HG02852 (cell line): ENCODE measurements at regions not wholly inside any gene's neighbourhood (a gene's known extent, or its start where the extent isn't known, plus 50 kb on each side); places are given as distances from the start of the nearest gene placed in this dataset.
"Not testable (repeated sequence)": the region's sequence is repeated elsewhere in the genome, so short reads cannot be mapped to it uniquely, and the experiment has no call there.

ENCODE experiments used
- ATAC-seq: cut with Tn5 transposase; IDR thresholded peaks from one replicate; pipeline ENCODE4 v1.9.1; 2021; ENCODE audit warnings: mild to moderate bottlenecking, moderate library complexity; ENCODE audit not compliant: unreplicated experiment

DNA sequence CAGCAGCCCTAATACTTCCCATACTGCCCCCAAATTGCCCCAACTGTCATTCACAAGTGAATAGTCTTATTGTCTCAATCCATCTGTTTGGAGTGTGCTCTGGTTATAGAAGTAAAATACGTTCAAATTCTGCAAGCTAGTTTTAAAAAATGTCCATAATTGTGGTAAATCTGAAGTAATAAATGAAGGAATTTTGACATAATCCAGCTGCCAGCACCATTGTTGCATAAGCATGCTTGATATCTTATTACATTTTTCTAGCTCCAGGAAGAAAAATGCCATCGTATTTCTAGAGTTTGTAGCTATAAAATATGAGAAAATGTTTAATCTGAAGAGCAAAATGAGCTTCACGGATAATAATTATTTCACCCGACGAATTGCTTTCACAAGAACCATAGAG is 664.7 kb downstream of the RFPL4B start:
- ATAC-seq, result no peak

DNA sequence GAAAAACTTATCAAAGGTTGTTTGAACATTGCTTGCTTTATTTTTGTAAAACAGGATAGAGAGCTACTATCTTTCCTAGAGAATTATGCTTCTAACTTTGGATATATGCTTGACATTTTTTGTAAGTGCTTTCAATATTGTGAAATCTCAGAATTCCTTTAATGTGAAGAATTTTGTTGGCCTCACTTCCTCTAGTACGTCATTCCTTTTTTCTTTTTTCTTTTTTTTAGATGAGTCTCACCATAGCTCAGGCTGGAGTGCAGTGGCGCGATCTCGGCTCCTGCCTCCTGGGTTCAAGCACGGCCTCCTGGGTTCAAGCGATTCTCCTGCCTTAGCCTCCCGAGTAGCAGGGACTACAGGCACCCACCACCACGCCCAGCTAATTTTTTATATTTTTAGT is 668.1 kb downstream of the RFPL4B start:
- no peak for ATAC-seq

DNA sequence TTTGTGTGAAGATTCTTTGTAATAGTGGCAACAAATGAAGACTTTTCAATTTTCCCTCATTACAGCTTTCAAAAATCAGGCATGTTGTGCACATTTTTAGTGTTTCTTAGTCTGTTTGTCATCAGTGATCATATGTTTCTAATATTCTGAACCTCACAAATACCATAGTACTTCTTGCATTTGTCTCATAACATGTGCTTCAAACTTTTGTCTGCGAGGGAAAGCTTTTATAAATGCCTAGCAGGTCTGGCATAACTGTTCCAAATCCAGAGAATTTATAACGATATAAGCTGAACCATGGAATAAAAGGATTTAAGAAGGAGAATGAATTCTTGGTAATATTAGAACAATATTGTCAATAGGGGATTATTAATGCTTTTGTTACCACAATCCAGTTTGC is 670.2 kb downstream of the RFPL4B start:
- ATAC-seq, result no peak

DNA sequence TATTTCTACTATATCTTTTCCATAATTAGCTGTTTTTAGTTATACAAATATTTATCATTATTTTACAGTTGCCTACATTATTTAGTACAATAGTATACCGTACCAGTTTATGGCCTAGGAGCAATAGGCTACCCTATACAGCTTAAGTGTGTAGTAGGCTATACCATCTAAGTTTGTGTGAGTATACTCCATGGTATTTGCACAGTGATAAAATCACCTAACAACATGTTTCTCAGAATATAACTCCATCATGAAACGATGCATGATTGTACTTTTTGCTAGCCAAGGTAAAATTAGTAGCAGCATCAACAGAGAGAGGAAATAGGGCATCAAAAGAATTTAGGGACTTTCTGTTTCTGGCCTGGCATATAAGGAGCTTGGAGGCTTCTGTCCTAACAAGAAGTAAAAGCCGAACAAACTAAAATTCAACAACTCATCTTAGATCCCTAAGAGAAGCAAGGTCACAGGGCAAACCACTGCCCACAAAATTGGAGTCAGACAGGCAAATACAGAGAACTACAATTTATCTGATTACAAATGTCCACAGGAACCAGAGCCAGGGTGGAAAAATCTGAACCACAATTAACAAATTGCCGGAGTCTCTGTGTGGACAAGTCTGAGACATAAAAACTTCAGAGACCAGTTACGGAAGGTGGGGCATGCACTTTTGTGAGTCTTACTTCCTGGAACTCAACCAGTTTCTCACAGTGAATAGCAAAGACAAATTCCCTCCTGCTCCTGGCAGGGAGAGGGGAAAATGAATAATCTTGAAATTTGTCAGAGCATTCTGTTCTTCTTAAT is 671.4 kb downstream of the RFPL4B start:
- no peak for ATAC-seq

DNA sequence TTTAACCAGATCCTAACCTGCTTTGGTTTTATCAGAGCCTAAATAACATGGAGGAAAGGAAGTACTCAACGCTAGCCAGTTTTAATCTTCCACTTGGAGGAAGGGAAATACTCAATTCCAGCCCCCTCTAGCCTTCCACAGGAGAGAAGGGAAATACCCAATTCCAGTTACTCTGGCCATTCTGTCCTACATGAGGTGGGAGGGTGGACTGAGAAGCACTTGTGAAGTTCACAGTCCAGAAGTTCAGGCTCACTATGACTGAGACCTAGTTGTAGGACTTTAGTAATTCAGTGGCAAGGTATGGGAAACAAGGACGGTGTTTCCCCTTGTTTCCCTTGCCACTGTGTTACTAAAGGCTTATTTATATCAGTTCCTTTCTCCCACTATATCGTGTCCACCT is 672.0 kb downstream of the RFPL4B start:
- ATAC-seq, result no peak

DNA sequence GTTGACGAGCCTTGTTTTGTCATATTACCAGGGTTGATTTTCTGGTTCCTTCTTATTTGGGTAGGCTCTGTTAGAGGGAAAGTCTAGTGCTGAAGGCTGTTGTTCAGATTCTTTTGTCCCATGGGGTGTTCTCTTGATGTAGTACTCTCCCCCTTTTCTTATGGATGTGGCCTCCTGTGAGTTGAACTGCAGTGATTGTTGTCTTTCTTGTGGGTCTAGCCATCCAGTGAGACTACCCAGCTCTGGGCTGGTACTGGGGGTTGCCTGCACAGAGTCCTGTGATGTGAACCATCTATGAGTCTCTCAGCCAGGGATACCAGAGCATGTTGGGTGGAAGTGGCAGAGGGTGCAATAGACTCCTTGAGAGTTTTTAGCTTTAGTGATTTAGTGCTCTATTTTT is 680.6 kb downstream of the RFPL4B start:
- ATAC-seq, result no peak

DNA sequence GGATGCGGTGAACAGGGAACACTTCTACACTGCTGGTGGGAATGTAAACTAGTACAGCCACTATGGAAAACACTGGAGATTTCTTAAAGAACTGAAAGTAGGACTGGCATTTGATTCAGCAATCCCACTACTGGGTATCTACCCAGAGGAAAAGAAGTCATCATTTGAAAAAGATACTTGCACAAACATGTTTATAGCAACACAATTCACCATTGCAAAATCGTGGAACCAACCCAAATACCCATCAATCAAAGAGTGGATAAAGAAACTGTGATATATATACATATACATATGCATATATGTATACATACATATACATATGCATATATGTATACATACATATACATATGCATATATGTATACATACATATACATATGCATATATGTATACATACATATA is 682.0 kb downstream of the RFPL4B start:
- ATAC-seq, result not testable (repeated sequence)

DNA sequence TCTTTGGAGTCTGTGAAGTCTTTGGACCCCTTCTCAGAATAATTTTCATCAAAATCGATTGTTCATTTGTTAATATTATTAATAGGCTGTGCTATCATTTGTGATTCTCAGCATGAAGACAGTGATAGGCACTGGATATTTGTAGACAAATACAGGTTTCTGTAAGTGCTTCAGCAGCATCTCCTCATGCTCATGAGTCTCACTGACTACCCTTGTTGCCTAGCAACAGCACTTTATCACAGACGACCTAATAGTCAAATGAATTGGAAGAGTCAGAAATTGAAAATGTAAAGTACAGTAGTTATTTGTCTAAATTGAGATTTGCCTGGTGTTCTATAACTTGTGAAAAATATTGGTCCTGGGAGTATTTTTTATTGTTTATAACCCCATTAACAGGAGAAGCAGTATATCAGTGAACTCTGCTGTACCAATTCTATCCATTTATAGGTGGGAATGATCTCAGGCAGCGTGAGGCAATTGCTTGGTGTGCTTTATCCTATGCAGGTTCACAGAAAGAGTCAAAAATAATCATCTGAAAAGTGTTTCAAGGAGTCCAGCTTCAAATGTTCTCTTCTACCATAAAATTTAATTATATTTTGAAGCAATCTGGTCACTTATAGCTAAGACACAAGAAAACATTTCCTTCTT is 684.6 kb downstream of the RFPL4B start:
- no peak for ATAC-seq

DNA sequence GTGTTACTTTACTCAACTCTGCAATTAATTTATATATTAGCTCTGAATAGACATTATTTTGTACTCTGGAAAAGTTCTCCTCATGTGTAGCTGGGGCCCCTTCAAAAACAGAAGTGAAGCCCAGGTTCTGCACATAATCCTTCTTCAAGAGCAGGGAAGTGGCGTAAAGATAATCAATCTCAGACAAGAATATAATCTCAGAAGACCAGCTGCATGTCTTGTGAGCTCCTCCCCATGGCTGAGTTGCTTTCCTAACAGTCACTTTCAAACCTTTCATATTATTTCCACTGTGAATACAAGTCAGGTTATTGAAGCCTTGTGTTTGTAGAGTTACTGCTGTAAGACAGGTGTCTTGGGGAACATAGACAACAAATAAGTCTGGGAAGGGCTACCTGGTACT is 691.9 kb downstream of the RFPL4B start:
- no peak for ATAC-seq

DNA sequence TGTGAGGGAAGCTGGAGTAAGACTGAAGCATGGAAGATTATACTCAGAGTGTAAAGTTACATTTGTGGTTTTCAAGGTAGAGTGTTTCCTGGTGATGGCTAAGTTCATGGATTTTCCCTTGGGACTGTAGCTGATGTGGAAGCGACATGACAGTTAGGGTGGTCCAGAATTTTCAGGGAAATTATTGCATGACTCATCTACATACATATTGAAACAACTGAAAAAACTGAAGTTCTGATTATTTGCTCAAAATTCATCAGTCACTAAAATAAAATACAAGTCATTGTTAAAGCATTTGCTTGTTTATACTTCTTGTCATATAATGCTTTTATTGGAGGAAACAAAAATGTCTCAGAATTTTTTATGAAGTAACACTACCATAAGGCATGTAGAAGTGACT is 700.0 kb downstream of the RFPL4B start:
- no peak for ATAC-seq

DNA sequence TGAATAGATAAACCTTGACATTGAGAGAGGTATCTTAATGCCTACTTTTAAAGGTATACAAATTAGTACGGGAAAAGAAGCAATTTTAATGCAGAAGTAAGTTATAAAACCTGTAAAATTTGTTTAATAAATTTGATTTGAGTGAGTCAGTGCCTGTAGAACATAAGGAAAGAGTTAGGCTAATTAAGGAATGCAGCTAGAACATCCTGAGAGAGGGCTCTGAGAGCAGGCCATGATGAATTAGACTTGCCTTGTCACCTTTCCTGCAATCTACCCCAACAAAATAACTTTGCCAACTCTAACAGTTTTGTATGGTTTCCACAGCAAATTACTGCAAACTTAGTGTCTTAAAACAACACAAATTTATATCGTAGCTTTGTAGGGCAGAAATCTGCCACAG is 700.8 kb downstream of the RFPL4B start:
- ATAC-seq, result no peak

DNA sequence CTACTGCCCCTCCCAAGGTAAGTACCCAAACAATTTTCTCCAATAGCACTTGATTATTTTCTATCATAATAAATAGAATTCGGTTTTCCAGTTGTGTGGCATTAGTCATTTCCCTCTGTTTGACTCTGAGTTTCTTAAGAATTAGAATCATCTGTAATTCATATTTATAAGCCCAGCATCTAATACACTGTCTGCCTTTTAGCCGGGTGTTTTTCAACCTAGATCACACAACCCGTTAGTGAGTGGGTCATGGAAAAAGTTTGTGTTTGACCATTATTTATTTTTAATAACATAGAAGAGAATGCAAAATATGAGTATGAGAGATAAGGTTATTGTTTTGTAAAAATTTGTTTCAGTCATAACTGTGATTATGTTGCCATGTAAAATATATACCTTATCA is 701.6 kb downstream of the RFPL4B start:
- ATAC-seq, result no peak

DNA sequence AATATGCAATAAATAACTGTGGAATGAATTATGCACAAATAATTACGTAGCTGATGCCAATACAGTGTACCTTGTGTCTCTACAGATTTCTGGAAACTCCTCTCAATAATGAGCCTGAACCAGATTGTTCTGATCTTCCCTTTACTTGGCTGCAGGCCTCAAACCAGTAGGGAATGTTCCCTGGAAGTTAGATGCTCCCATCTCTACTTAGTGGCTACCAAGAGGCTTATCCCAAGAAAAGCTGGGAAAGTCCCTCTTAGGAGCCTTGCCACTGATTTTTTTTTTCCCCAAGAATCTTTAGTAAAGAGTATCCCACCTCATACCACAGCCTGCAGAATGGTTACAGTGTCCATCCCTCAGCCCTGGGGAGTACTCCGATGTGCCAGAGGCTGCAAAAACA is 702.1 kb downstream of the RFPL4B start:
- ATAC-seq, result no peak

DNA sequence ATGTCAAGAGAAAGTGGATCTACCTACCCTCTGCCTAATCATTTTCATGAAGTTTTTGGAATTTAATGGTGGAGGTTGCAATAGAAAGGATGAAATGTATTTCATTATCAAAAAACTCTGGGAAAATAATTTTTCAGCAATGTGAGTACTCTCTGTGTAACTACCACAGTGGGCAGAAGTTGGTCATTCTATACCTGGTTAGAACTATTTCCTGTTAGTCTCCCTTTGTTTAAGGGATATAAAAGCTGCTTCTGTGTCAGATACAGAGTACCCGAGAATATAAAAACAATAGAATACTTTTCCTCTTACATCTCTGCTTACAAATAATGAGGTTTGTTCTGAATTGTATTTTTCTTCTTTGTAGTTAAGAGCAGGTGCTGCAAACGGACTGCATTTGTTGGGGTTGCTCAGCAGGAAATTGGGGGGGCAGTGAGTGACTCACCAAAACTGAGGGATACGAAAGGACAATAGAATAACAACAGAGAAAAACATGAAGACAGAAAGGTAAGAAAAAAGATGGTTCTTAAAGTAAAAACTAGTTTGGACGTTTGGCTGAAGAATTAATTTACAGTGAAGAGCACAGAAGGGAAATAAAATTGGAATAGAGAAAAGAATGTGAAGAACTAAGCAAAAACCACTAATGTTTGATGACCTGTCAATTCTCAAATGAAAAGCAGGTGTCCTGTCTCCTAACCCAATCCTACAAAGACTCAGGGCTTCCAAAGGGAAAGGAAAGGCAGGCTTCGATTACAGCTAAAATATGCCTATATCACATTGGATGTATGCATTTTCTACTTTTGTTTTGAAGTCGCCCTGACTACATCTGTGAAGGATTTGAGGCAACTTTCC is 703.1 kb downstream of the RFPL4B start:
- ATAC-seq, result no peak

DNA sequence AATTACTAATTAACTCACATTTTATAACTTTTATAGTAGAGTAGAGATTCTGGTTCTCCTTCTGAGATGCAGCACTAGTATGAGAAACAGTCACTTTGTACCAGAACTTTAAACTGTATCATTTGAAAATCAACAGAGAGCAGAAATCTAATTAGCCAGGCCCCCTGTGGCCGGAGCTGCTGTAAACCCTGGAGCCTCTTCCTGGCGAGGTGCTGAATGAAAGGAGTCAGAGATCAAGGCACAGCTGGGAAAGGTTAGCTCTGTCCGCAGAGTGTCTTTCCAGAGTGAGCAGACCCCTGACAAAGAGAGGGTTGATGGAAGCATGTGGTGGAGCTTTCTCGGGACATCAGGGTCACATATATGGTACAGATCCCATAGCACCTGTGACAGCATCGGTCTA is 703.8 kb downstream of the RFPL4B start:
- no peak for ATAC-seq

DNA sequence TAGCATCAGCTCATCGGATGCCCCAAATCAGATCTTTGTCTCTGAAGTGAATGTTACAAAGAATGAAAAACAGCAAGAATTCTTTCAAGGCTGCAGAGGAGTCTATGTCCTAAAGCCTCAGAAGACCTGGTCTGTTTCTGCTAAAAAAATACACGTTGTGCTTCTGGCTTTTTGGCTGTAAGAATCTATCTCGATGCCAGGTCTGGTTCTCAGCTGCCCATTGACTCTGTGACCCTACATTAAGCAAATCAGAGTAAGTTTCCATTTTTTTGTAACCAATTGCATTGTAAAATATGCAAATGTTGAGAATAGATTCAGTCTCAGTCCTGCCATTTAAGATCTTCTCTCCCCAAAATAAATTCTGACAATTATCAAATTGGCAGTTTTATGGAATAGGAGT is 705.4 kb downstream of the RFPL4B start:
- no peak for ATAC-seq

DNA sequence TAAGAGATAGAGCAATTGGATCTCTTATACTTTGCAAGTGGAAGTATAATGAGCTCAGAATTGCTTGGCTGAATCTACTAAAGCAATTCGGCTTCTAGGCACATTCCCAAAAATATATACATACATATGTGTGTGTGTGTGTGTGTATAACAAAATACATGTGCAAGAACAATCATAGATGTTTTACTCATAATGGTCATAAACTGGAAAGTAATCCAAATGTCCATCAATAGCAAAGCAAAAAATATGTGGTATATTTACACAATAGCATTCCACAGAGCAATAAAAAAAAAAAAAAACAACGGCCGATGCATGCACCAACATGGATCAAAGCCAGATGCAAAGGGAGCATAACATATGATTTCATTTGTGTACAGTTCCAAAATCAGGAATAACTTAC is 707.9 kb downstream of the RFPL4B start:
- no peak for ATAC-seq

DNA sequence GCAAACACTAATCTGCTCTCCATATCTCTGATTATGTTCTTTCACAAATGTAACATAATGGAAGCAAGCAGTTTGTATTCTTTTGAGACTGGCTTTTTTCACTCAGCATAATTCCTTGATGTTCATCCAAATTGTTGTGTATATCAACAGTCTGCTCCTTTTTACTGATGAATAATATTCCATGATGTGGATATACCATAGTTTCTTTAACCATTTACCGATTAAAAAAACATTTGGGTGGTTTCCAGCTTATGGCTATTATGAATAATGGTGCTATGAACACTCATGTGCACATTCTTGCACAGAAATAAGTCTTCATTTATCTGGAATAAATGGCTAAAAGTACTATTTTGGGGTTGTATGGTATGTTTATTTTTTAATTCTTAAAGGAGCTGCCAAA is 708.9 kb downstream of the RFPL4B start:
- no peak for ATAC-seq

DNA sequence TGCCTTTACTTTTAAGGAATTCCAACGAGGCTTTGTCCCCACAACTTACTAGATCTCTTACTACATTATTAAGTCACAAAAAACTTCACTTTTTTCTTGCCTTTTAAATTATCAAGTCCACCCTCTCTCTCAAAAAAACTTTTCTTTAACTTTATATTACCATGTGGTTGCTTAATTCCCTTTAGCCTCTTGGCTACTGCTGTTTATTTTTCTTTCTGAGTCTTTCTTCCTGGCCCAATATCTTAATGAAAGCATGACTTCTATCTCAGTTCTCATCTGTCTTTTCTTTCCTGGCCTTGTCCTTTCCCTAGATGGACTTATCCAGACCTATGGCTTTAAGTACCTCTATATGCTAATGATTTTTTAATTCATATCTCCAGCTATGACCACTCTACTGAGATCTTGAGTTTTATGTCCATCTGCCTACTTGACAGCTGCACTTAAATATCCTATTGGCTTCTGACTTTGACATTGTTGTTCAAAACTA is 710.5 kb downstream of the RFPL4B start:
- no peak for ATAC-seq

DNA sequence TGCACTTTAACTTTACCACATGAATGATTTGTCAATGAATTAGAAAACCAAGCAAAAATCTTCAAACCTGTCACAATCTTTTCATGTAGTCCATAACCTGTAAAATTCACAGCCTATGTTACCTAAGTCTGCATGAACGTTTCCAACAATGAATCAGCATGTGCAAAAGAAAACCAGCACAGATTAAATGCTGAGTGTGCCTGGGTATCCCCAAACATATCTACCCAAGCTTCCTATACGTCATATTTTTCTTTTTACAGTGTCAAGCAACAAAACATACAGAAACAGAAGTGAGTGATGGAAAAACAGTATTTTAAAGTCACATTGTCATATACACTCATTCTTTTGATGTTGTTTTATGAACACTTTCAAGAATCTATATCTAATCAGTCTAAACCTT is 713.5 kb downstream of the RFPL4B start:
- ATAC-seq, result no peak

DNA sequence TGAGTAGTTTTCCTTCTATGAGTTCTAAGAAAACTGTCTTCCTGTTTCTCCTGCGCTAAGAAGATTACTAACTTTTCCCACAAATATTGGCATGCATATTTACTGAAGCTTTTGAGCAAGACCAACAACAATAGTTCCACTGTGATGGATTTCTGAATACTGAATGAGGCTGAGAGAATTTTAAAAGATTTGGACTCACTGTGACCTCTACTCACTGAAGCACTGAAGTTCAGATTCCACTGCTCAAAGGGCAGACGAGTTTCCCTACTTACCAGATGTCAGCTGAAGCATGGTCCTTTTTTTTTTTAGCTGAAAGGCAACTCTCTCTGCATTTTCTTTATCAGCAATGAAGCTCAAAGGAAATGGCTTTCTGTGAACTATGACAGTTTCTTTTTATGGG is 718.5 kb downstream of the RFPL4B start:
- no peak for ATAC-seq
